Activated CD4-positive, alpha-beta memory T cell treated with anti-CD3 and anti-CD28 coated beads, Interleukin-2, amount 10 ng/mL, durations not matched to agents 7 days and 5 days (primary cell): ENCODE measurements at regions not wholly inside any gene's neighbourhood (a gene's known extent, or its start where the extent isn't known, plus 50 kb on each side); places are given as distances from the start of the nearest gene placed in this dataset.
A peak's percentile ranks its signal among the peaks of the same experiment; 100 is the strongest.

ENCODE experiments used
- CTCF ChIA-PET: fragments of 350-600 bp; sonication (Branson Sonifier 250); formaldehyde crosslinking; loops from one replicate; lab custom pipeline; 2021; ENCODE audit warnings: antibody characterized with exemption, inconsistent platforms; lab: Charles Lee
- POLR2A ChIA-PET: fragments of 350-600 bp; sonication (Branson Sonifier 250); formaldehyde crosslinking; loops from one replicate; lab custom pipeline; 2021; ENCODE audit warnings: antibody characterized with exemption; lab: Charles Lee
- DNase-seq: peaks from one replicate; pipeline ENCODE4 v3.0.0-alpha.2; 2020
- H3K27ac Mint-ChIP-seq: one replicate; pipeline ENCODE4 v1.8.0; 2021; ENCODE audit warnings: mild to moderate bottlenecking, mixed read lengths
- H3K27me3 Mint-ChIP-seq: one replicate; pipeline ENCODE4 v1.8.0; 2021; ENCODE audit warnings: mixed read lengths
- H3K36me3 Mint-ChIP-seq: one replicate; pipeline ENCODE4 v1.8.0; 2021; ENCODE audit warnings: low read depth, mixed read lengths
- H3K4me1 Mint-ChIP-seq: one replicate; pipeline ENCODE4 v1.8.0; 2021; ENCODE audit warnings: mixed read lengths
- H3K4me3 Mint-ChIP-seq: one replicate; pipeline ENCODE4 v1.8.0; 2021; ENCODE audit warnings: mild to moderate bottlenecking, mixed read lengths
- H3K9me3 Mint-ChIP-seq: one replicate; pipeline ENCODE4 v1.8.0; 2021; ENCODE audit warnings: mixed read lengths

DNA sequence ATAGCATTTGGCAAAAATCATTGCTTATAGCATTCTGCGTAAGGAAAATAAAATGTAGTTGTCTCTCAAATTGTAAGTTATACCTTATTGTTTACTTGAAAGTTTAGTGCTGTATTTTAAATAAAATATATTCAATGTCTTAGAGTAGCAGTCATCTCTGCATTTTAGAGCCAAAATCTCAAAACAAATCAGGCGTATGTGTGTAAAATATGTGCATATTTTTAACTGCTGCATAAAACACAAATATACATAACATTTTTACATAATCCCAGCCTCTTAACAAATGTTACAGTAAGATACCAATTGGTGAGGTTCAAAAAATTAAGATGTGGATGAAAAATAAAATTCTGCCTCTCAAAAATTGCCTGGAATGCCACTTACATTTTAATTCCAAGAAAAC, 145.8 kb upstream of the AGA start:
- Mint-ChIP-seq H3K4me1 (no peaks in the 10 kb centered on the region), H3K27me3 (no peaks in the 10 kb centered on the region), H3K36me3 (no peaks in the 10 kb centered on the region), H3K9me3 (no peaks in the 10 kb centered on the region), H3K4me3 (no peak overlapping the region), H3K27ac (no peak overlapping the region)
- POLR2A ChIA-PET = no interaction called here
- DNase-seq = no peak
- CTCF ChIA-PET = no interaction called here

- no peak for DNase-seq
- H3K27me3 Mint-ChIP-seq = no peaks in the 10 kb centered on the region
- H3K4me1 Mint-ChIP-seq = peaks cover 8% of the 10 kb centered on the region
- H3K4me3 Mint-ChIP-seq = no peak overlapping the region
- ChIA-PET CTCF (no interaction called here), POLR2A (no interaction called here)
- H3K9me3 Mint-ChIP-seq = no peaks in the 10 kb centered on the region
- H3K27ac Mint-ChIP-seq = no peak overlapping the region
- H3K36me3 Mint-ChIP-seq = no peaks in the 10 kb centered on the region
Measured at GRCh38 chr4:177595386-177595785, 153.1 kb upstream of the AGA start.

- peak; percentile 41 for DNase-seq
- Mint-ChIP-seq H3K4me3 (no peak overlapping the region), H3K27ac (no peak overlapping the region), H3K4me1 (peaks cover 8% of the 10 kb centered on the region), H3K27me3 (no peaks in the 10 kb centered on the region), H3K36me3 (no peaks in the 10 kb centered on the region), H3K9me3 (no peaks in the 10 kb centered on the region)
- ChIA-PET CTCF (no interaction called here), POLR2A (no interaction called here)
Measured at GRCh38 chr4:177596035-177596434, 153.8 kb upstream of the AGA start.

- Mint-ChIP-seq H3K4me3 (no peak overlapping the region), H3K36me3 (no peaks in the 10 kb centered on the region), H3K4me1 (peaks cover 8% of the 10 kb centered on the region), H3K27ac (no peak overlapping the region), H3K27me3 (no peaks in the 10 kb centered on the region), H3K9me3 (no peaks in the 10 kb centered on the region)
- ChIA-PET POLR2A (no interaction called here), CTCF (no interaction called here)
- no peak for DNase-seq
Measured at GRCh38 chr4:177596991-177597390, 154.8 kb upstream of the AGA start.

DNA sequence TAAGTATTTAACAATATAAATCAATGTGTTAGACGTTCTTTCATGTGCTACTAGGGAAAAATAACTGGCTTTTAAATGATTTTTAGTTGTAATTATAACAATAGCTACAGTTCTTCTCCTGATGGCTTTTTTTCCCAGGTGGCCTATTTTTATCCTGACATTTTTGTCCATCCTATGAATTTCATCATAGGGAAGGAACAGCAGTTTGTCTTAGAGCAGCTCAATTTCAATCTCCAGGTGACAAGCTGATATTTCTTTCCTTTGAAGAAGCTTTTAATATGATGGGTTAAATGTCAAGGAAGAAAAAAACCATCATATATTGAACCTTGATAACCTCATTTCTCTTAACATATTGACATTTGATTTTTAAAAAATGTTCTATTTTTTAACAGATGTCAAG, 163.0 kb upstream of the AGA start:
- Mint-ChIP-seq H3K9me3 (no peaks in the 10 kb centered on the region), H3K4me1 (no peaks in the 10 kb centered on the region), H3K36me3 (no peaks in the 10 kb centered on the region), H3K4me3 (no peak overlapping the region), H3K27ac (no peak overlapping the region), H3K27me3 (no peaks in the 10 kb centered on the region)
- ChIA-PET POLR2A (no interaction called here), CTCF (no interaction called here)
- DNase-seq = no peak

DNA sequence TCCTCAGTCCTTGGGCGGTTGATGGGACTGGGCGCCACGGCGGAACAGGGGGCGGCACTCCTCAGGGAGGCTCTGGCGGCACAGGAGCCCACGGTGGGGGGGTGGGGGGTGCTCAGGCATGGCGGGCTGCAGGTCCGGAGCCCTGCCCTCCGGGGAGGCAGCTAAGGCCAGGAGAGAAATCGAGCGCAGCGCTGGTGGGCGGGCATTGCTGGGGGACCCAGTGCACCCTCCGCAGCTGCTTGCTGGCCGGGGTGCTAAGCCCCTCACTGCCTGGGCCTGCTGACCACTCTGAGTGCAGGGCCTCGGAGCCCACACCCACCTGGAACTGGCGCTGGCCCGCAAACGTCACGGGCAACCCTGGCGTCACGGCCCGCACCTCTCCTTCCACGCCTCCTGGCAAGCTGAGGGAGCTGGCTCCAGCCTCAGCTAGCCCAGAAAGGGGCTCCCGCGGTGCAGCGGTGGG, 164.9 kb upstream of the AGA start:
- DNase-seq = no peak
- POLR2A ChIA-PET = no interaction called here
- CTCF ChIA-PET = no interaction called here
- H3K4me1 Mint-ChIP-seq = no peaks in the 10 kb centered on the region
- no peak overlapping the region for H3K27ac Mint-ChIP-seq
- H3K4me3 Mint-ChIP-seq = no peak overlapping the region
- H3K36me3 Mint-ChIP-seq = no peaks in the 10 kb centered on the region
- H3K9me3 Mint-ChIP-seq = no peaks in the 10 kb centered on the region
- no peaks in the 10 kb centered on the region for H3K27me3 Mint-ChIP-seq

GRCh38 chr4:177611974-177612664, 169.9 kb upstream of the AGA start:
- Mint-ChIP-seq H3K36me3 (no peaks in the 10 kb centered on the region), H3K27ac (no peak overlapping the region), H3K9me3 (no peaks in the 10 kb centered on the region), H3K4me3 (no peak overlapping the region), H3K27me3 (no peaks in the 10 kb centered on the region), H3K4me1 (no peaks in the 10 kb centered on the region)
- POLR2A ChIA-PET = no interaction called here
- no peak for DNase-seq
- CTCF ChIA-PET = no interaction called here

DNA sequence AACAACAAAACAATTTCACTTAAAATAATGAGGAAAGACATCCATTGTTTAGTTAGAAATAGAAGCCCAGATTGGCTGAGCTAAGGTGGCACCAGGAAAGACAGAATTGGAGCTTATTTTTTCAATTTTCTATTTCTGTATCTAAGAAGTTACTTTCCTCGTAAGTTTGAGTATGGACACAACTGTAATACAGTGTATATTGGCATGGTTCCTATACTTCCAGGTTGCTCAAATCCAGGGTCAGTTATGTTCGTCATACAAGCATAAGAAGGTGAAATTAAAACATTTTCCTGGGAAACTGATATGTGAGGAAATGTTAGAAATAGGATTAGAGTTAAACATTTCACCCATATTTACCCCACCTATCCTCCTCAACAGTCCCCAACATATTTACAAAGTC, 170.4 kb upstream of the AGA start:
- Mint-ChIP-seq H3K4me3 (no peak overlapping the region), H3K36me3 (no peaks in the 10 kb centered on the region), H3K9me3 (no peaks in the 10 kb centered on the region), H3K4me1 (no peaks in the 10 kb centered on the region), H3K27ac (no peak overlapping the region), H3K27me3 (no peaks in the 10 kb centered on the region)
- POLR2A ChIA-PET = no interaction called here
- CTCF ChIA-PET = no interaction called here
- DNase-seq = no peak

DNA sequence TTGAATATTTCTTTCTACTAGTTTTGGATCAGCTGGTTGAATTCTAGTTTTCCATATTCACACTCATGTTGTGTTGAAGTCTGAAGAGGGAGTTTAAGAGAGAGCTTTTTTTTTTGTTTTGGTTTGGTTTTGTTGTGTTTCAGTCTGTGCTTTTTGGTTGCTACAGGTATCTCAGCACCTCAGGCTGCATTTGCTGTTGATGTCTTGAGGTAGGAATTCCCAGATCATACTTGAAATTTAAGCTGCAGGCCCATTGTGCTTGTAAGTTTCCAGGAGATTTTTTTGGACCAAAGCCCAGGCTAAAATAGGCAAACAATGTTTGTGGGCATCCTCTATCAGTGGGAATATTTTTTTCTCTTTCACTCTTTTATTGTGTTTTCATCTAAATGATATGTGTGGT, 190.2 kb upstream of the AGA start:
- H3K4me3 Mint-ChIP-seq = no peak overlapping the region
- no peak for DNase-seq
- H3K4me1 Mint-ChIP-seq = no peaks in the 10 kb centered on the region
- ChIA-PET POLR2A (no interaction called here), CTCF (no interaction called here)
- H3K27me3 Mint-ChIP-seq = no peaks in the 10 kb centered on the region
- no peak overlapping the region for H3K27ac Mint-ChIP-seq
- H3K9me3 Mint-ChIP-seq = no peaks in the 10 kb centered on the region
- H3K36me3 Mint-ChIP-seq = no peaks in the 10 kb centered on the region

- ChIA-PET POLR2A (no interaction called here), CTCF (no interaction called here)
- Mint-ChIP-seq H3K4me1 (no peaks in the 10 kb centered on the region), H3K27me3 (no peaks in the 10 kb centered on the region), H3K27ac (no peak overlapping the region), H3K36me3 (no peaks in the 10 kb centered on the region), H3K4me3 (no peak overlapping the region), H3K9me3 (no peaks in the 10 kb centered on the region)
- no peak for DNase-seq
Measured at GRCh38 chr4:177638871-177639270, 196.6 kb upstream of the AGA start.

- Mint-ChIP-seq H3K27me3 (no peaks in the 10 kb centered on the region), H3K9me3 (no peaks in the 10 kb centered on the region), H3K4me1 (no peaks in the 10 kb centered on the region), H3K27ac (no peak overlapping the region), H3K4me3 (no peak overlapping the region), H3K36me3 (no peaks in the 10 kb centered on the region)
- no peak for DNase-seq
- ChIA-PET CTCF (no interaction called here), POLR2A (no interaction called here)
Measured at GRCh38 chr4:177640864-177641263, 198.6 kb upstream of the AGA start.

GRCh38 chr4:177660223-177660622, 218.0 kb upstream of the AGA start:
- no peak overlapping the region for H3K27ac Mint-ChIP-seq
- ChIA-PET POLR2A (no interaction called here), CTCF (no interaction called here)
- DNase-seq = no peak
- H3K36me3 Mint-ChIP-seq = no peaks in the 10 kb centered on the region
- H3K9me3 Mint-ChIP-seq = no peaks in the 10 kb centered on the region
- H3K4me1 Mint-ChIP-seq = no peaks in the 10 kb centered on the region
- H3K4me3 Mint-ChIP-seq = no peak overlapping the region
- no peaks in the 10 kb centered on the region for H3K27me3 Mint-ChIP-seq

DNA sequence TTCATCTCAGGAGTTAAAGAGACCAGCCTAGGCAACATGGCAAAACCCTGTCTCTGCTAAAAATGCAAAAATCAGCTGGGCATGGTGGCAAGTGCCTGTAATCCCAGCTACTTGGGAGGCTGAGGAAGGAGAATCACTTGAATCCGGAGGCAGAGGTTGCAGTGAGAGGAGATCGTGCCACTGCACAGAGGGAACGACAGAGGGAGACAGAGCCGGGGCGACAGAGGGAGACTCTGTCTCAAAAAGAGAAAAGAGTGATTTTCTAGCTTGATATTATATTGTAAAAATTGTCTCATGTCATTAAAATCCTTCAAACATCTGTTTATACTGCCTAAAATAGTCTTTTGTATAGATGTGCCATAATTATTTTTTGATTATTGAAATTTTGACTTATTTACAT, 225.4 kb upstream of the AGA start:
- no peak overlapping the region for H3K4me3 Mint-ChIP-seq
- CTCF ChIA-PET = no interaction called here
- POLR2A ChIA-PET = no interaction called here

GRCh38 chr4:177671387-177671786, 229.2 kb upstream of the AGA start:
- no peaks in the 10 kb centered on the region for H3K36me3 Mint-ChIP-seq
- H3K4me3 Mint-ChIP-seq = no peak overlapping the region
- ChIA-PET CTCF (no interaction called here), POLR2A (no interaction called here)
- no peaks in the 10 kb centered on the region for H3K27me3 Mint-ChIP-seq
- no peaks in the 10 kb centered on the region for H3K9me3 Mint-ChIP-seq
- DNase-seq = no peak
- no peaks in the 10 kb centered on the region for H3K4me1 Mint-ChIP-seq
- no peak overlapping the region for H3K27ac Mint-ChIP-seq

More for the DNA sequence above, 225.4 kb upstream of the AGA start:
- no peaks in the 10 kb centered on the region for H3K36me3 Mint-ChIP-seq
- H3K4me1 Mint-ChIP-seq = no peaks in the 10 kb centered on the region
- no peak overlapping the region for H3K27ac Mint-ChIP-seq
- H3K9me3 Mint-ChIP-seq = no peaks in the 10 kb centered on the region
- H3K27me3 Mint-ChIP-seq = no peaks in the 10 kb centered on the region
- DNase-seq = no peak
